Adrenal gland (tissue), 9 donors: ENCODE measurements at regions not wholly inside any gene's neighbourhood (a gene's known extent, or its start where the extent isn't known, plus 50 kb on each side); places are given as distances from the start of the nearest gene placed in this dataset.

Experiments used
- DNase-seq, 7 donors: peaks; one replicate each; pipeline ENCODE4 v3.0.0-alpha.2; 2019 to 2020
- H3K27ac ChIP-seq, 5 donors: fragments of 200-600 bp; sonication (generic) in 4 of 5; 1 replicate in 3 of 5; 2 replicates in 2 of 5; pipeline versions ENCODE4 v1.5.1 to v1.8.0; 2016 to 2020; ENCODE audit warnings: mild to moderate bottlenecking in 1 of 5
- H3K27me3 ChIP-seq: fragments of 200-600 bp; 2 replicates; pipeline ENCODE4 v1.8.0; 2021
- H3K36me3 ChIP-seq, 2 donors: fragments of 200-600 bp; replicated peaks in 1 of 2; 1 replicate in 1 of 2; 2 replicates in 1 of 2; pipeline versions ENCODE4 v1.5.1 to v1.8.0; 2018 to 2022
- H3K4me1 ChIP-seq, 2 donors: fragments of 200-600 bp; replicated peaks in 1 of 2; 1 replicate in 1 of 2; 2 replicates in 1 of 2; pipeline versions ENCODE4 v1.5.1 to v1.8.0; 2018 to 2021
- H3K4me3 ChIP-seq, 4 donors: fragments of 200-600 bp; sonication (generic) in 3 of 4; one replicate each; pipeline ENCODE4 v1.5.1; 2016 to 2018
- H3K9me3 ChIP-seq, 3 donors: fragments of 200-600 bp; sonication (generic) in 1 of 3; replicated peaks in 1 of 3; 1 replicate in 2 of 3; 2 replicates in 1 of 3; pipeline versions ENCODE4 v1.5.1 to v1.8.0; 2016 to 2021
- CTCF ChIP-seq, 6 experiments: fragments of 450-650 bp in 4 of 6; fragments of 200-600 bp in 2 of 6; sonication (generic) in 1 of 6; IDR thresholded peaks; 1 replicate in 5 of 6; 2 replicates in 1 of 6; pipeline versions ENCODE4 v1.5.1 to v1.8.0; 2016 to 2021; ENCODE audit warnings: antibody characterized with exemption in 6 of 6, mild to moderate bottlenecking in 2 of 6, moderate library complexity in 1 of 6
- POLR2A ChIP-seq, 2 donors: fragments of 450-650 bp; IDR thresholded peaks; one replicate each; pipeline ENCODE4 v1.6.1; 2017; ENCODE audit warnings: antibody characterized with exemption in 2 of 2, mild to moderate bottlenecking in 2 of 2, moderate library complexity in 1 of 2
- WGBS, 4 donors: extraction: QIAGEN DNeasy Blood & Tissue Kit in 2 of 4; methylation state at CpG; one replicate each; pipeline versions ENCODE4 v1.1.5 to v1.1.7; 2013 to 2017; 5-methylcytosine and 5-hydroxymethylcytosine counted together
- intact Hi-C, 2 donors: fragments of 100-400 bp; cut with DNase I; formaldehyde crosslinking; loops; one replicate each; pipeline versions ENCODE4 v1.14.1 to v1.15.0; 2022 to 2023
- donor health status: healthy with polysubstance abuse.
- donor health status: Bipolar disorder and iron deficiency.
- donor health status: DM: yes; HTN: yes; CAD: no.
- donor health status: DM: no; HTN: no; CAD: no.
- donor health status: DM: no; HTN: no; CAD: no.

DNA sequence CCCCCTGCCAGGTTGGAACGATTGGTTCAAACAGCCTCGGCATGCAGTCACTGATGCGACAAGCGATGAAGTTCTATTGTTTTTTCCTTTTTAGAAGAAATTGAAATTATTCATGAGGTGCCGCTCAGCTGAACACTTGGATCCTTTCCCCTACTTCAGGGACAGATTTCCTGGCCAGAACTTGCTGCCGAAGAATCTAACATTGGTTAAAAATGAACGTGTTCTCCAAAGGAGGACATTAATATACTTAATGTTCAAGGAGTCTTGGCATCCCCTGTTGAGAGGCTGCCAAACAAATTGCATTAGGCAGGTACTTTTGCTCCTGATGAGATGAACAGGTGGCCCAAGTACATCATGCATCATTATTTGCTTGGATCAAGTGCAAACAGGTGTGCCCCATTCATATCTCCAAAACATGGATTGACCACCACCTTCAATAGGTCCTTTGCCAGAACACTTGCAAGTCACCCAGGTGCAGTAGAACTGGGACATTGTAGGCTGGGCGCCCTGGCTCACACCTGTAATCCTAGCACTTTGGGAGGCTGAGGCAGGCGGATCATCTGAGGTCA lies 437.2 kb downstream of the HAPSTR1 start:
- WGBS, 4 donors: 51 to 61% (median 57%) methylated on average over 9 of the region's 9 CpGs
- Histone ChIP-seq H3K27ac (no peak overlapping the region), H3K9me3 (no peaks in the 10 kb centered on the region), H3K4me1 (no peaks in the 10 kb centered on the region), H3K27me3 (no peaks in the 10 kb centered on the region), H3K36me3 (no peaks in the 10 kb centered on the region), H3K4me3 (no peak overlapping the region)
- intact Hi-C loops: no loop called here
- TF ChIP-seq POLR2A (IDR thresholded peaks at IDR 0.05) (no peak), CTCF (IDR thresholded peaks at IDR 0.05) (no peak)
- DNase-seq: no peak

DNA sequence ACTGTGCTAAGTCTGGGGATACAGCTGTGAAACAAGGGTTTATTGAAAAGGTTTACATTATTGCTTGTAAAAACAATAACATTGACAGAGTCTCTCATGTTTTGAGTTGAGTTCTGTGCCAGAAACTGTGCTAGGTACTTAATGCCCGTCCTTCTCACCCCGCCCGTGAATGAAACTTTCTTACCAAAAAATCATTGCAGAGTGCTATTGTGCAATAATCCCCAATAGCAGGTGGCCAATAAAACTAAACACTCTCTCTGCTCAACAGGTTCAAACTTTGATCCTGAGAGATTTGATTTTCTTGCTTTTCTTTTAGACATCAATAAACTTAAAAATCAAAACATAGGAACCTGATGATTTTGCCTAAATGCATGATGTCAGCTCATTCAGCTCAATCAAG lies 441.6 kb downstream of the HAPSTR1 start:
- no peaks in the 10 kb centered on the region for H3K27me3 ChIP-seq
- WGBS, 4 donors: 83 to 94% (median 91%) methylated on average over 3 of the region's 3 CpGs
- no peaks in the 10 kb centered on the region for H3K4me1 ChIP-seq
- no peak overlapping the region for H3K27ac ChIP-seq
- TF ChIP-seq CTCF (IDR thresholded peaks at IDR 0.05): no peak
- no peak for TF ChIP-seq POLR2A (IDR thresholded peaks at IDR 0.05)
- no peak overlapping the region for H3K4me3 ChIP-seq
- no peaks in the 10 kb centered on the region for H3K9me3 ChIP-seq
- intact Hi-C loops: no loop called here
- no peak for DNase-seq
- no peaks in the 10 kb centered on the region for H3K36me3 ChIP-seq

GRCh38 chr16:9534759-9535158 lies 443.3 kb downstream of the HAPSTR1 start:
- Histone ChIP-seq H3K9me3 (no peaks in the 10 kb centered on the region), H3K4me1 (no peaks in the 10 kb centered on the region), H3K27me3 (no peaks in the 10 kb centered on the region), H3K36me3 (no peaks in the 10 kb centered on the region), H3K27ac (no peak overlapping the region), H3K4me3 (no peak overlapping the region)
- peak in 4 of 7 donors; percentile 16 to 33 (median 30) for DNase-seq
- TF ChIP-seq CTCF (IDR thresholded peaks at IDR 0.05): no peak
- no peak for TF ChIP-seq POLR2A (IDR thresholded peaks at IDR 0.05)
- intact Hi-C loops: no loop called here
- WGBS, 4 donors: 20 to 35% (median 27%) methylated on average over 3 of the region's 3 CpGs

DNA sequence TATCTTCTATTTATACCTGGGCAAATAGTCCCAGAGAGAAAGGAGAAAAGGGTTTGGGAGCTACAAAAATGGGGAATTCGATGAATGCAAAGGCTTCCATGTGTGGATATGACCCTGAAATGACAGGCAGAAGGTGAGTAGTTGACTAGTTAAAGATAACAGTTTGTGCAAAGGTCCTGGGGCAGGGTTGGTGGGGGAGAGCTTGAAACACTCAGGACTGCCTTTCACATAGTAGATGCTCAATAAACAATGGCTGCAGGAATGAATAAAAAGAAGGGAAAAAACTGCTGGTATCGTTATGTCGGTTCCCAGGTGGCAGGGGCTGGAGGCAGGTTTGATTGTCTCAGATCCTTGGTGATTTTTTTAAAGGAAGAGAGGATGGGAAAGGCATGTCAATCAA lies 445.5 kb downstream of the HAPSTR1 start:
- no peak for DNase-seq
- TF ChIP-seq CTCF (IDR thresholded peaks at IDR 0.05): no peak
- no peak for TF ChIP-seq POLR2A (IDR thresholded peaks at IDR 0.05)
- Histone ChIP-seq H3K9me3 (no peaks in the 10 kb centered on the region), H3K4me1 (no peaks in the 10 kb centered on the region), H3K27me3 (no peaks in the 10 kb centered on the region), H3K4me3 (no peak overlapping the region), H3K27ac (no peak overlapping the region), H3K36me3 (no peaks in the 10 kb centered on the region)
- intact Hi-C loops: no loop called here
- WGBS, 4 donors: 87 to 92% (median 89%) methylated on average over 3 of the region's 3 CpGs
